NOMO-1 treated with DMSO at 0.1 percent for 48 hours (cell line): ENCODE measurements at regions not wholly inside any gene's neighbourhood (a gene's known extent, or its start where the extent isn't known, plus 50 kb on each side); places are given as distances from the start of the nearest gene placed in this dataset.
"Not testable (repeated sequence)": the region's sequence is repeated elsewhere in the genome, so short reads cannot be mapped to it uniquely, and the experiment has no call there.

Experiments
- DNase-seq: peaks from one replicate; lab custom pipeline; 2025; ENCODE audit not compliant: unreplicated experiment; lab: John Stamatoyannopoulos, UW

DNA sequence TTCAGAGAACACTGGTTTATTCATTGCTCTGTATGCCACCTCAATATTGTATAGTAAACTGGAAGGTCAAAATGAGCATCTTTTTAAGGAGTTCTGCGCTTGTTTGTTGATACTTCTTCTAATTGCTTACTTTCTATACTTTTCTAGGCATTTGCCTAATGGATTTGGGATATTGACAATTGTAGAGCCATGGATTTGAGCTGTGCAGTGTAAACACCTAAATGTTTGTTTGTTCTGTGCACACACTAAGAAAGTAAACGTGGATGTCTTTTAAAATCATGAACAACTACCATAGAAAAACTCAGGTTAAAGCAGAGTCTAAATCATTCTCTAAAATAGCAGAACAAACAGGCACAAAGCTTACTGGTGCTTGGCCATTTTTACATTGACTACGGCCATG, 436.6 kb upstream of the GBE1 start:
- no peak for DNase-seq

DNA sequence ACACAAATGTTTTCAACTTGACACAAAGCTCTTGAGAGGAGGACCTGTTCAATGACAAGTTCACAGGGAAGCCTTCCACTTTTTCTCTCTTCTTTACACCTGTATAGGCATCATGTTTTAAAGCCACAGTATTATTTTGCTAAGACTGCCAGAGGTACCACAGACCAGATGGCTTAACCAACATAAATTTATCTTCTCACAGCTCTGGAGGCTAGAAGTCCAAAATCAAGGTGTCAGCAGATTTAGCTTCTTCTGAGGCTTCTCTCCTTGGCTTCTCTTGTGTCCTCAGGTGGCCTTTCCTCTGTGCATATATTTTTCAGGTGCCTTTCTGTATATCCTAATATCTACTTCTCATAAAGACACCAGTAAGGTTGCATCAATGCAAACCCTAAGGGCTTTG, 435.2 kb upstream of the GBE1 start:
- DNase-seq, result no peak

DNA sequence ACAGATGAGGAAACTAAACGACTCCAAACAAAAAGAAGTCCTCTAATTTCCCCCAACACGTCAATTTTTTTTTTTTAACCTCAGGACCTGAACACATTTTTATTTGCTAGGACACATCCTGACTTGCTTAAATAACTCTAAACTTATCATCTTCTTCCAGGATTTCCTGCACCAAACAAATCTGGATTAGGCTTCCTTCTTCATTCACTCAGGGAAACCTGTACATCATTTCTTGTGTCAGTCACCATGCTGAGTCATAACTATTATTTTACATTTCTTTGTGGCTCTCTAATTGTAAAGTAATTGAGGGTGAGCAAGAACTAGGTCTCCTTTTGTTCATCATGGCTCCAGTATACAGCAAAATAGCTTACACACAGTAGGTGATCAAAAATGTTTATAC, 433.4 kb upstream of the GBE1 start:
- DNase-seq, result no peak

DNA sequence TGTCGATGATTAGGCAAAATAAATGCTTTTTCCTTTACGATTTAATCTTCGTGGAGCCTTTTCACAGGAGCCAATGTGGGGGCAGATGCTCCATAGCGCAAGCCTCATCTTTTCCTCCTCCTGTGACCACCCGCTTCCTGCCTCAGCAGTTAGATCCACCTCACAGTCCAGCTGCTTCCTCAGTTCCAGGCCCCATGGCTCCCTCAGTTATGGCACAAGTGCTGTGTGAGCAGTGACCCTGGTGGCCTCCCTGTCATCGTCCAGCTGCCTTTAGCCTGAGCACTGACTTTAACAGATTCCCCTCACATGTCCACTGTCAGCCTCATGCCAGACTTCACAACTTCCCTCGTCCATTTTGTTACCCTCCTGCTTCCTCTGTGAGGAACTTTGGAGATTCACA, 424.6 kb upstream of the GBE1 start:
- DNase-seq, result no peak

DNA sequence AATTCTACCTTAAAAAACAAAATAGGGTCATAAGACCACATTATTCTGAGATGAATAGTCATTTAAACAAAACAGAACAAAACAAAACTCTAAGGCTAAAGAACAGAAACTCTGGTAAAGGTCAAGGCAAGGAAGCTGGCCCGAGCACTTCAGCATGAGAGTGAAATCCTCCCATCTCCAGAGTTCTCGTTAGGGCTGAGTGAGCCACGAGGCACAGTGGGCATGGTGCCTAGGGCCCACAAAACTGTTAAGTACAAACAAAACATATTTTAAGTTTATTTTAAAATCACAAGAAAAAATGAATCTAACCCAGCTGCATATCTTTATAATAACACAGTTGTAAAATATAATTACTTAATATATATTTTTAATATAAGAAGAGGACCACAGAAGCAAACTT, 417.8 kb upstream of the GBE1 start:
- DNase-seq, result no peak

DNA sequence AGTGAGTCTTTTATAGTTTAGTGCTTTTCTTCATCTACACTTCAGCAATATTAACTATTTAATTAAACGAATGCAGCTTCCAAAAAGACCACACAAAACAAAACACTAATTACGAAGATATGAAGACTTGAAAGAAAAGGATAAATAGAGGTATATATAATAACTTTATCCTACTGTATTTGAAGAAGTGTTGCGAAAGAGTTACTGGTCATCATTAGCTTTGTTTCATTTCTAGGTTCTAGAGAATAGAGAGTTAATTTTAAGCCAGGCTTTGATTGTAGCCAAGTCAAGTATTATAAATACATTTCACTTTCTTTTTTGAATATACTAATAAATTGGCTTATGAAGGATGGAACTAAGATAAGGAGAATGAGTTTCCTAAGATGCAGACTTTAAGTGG, 416.8 kb upstream of the GBE1 start:
- no peak for DNase-seq

DNA sequence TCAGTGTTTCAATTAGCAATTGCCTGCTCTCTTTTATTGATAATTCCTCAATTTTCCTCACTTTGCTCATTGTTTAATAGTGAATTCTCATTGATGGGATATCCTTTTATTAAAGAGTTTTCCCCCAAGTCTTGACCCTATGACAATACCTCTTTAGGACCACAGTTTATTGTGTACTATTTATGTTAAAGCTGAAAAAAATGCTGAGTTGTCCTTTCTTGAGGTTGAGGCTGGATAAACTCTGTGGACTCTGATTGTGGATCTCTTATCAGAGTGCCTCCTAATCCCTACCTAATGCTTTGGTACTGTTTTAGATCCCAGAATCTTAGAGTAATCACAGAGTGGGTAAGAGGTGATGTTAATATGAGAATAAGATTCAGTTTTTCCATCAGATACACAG, 416.3 kb upstream of the GBE1 start:
- DNase-seq, result no peak

DNA sequence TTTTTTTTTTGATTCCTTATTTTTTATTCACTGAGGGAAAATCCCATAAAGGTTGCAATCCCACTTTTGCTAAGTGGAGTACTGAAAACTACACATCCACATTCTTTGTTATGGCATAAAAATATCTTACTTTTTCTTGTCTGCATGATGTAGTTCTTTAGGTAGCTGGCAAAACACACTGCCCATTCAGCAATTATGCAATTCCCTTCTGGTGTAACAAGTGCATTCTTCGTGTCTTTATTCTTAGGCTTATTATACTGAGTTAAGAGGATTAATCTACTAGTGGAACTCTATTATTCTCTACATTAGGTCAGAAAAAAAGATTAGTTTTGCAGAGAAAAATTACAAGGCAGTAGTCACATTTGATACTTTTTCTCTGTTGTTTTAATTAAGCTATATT, 403.8 kb upstream of the GBE1 start:
- no peak for DNase-seq

DNA sequence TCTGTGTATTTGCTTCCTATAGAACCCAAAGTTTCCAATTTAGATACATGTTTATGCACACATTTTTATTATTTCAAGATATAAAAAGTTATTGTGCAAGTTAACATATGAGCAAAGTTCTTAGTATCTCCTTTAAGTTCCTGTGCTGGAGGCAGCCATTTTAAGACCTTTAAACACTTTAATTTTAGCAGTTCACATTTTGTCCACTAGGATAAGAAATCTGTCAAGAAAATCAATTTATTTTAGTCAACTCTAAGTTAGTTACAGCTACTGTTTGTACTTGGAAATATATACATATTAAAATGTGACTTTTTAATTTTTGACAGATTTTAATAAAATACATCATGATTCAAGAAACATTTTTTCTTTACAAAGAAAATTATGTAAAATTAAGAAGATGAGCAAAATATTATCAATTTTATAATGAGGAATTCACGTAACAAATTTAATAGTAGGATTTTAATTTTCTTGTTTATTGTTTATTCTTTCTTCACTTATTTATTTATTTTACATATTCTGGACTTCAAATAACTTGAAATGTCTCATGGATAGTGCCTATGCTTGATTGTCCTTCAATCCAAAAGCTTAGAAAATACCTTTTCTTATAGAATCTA, 402.6 kb upstream of the GBE1 start:
- no peak for DNase-seq

DNA sequence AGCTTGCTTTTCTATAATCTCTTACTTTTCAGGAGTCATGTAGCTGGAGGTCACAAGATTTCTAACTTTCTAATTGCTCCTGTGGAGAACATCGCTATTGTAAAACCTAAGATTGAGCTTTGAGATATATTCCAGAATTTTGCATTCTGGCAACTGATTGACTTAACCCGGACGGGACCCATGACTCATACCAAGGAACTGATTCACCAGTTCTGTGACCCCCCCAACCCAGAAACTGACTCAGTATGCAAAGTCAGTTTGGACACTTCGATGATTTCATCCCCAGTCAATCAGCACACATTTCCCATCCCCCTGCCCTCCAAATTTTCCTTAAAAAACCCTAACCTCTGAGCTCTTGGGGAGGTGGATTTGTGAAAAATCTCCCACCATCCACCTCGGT, 396.5 kb upstream of the GBE1 start:
- no peak for DNase-seq

DNA sequence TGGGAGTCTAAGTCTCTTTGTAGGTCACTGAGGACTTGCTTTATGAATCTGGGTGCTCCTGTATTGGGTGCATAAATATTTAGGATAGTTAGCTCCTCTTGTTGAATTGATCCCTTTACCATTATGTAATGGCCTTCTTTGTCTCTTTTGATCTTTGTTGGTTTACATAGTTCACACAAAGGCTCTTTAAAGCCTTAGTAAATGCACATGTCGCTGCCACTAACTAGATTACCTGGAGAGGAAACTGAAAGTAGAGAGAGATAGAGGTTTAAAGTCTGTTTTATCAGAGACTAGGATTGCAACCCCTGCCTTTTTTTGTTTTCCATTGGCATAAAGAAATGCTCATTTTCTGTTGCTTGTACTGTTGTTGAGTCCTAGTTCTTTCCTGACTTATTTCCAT, 392.4 kb upstream of the GBE1 start:
- not testable (repeated sequence) for DNase-seq

DNA sequence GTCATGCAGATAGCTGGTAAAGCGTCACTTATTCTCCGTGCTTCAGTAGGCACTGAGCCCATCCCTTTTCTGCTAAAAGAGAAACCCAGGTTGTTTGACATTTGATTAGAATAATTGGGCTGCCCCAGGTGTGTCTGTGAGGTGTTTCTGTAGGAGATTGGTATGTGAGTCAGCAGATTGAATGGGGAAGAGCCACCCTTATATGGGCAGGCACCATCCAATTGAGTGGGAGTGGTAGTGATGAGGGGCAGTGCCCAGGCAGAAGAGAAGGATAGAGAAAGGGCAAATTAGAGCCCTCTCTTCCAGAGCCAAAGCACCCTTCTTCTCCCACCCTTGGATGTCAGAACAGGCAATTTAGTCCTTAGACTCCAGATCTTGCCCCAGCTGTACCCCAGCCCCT, 384.3 kb upstream of the GBE1 start:
- no peak for DNase-seq

DNA sequence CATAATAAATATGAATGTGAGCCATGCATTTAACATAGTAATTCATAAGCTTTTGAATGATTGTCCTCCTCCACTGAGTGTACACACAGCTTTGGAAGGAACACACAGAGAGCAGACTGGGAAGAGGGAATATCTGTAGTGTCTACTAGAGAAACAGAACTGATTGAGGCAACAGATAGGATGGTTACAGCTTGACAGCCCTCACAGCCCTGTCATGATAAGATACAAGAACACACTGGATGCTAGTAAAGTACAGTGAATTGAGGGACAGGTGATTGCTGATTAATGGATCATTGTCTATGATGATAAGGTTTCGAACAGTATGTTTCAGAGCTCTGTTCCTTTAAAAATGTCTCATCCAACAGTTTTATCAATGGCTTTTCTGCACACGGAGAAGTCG, 383.4 kb upstream of the GBE1 start:
- DNase-seq, result no peak

DNA sequence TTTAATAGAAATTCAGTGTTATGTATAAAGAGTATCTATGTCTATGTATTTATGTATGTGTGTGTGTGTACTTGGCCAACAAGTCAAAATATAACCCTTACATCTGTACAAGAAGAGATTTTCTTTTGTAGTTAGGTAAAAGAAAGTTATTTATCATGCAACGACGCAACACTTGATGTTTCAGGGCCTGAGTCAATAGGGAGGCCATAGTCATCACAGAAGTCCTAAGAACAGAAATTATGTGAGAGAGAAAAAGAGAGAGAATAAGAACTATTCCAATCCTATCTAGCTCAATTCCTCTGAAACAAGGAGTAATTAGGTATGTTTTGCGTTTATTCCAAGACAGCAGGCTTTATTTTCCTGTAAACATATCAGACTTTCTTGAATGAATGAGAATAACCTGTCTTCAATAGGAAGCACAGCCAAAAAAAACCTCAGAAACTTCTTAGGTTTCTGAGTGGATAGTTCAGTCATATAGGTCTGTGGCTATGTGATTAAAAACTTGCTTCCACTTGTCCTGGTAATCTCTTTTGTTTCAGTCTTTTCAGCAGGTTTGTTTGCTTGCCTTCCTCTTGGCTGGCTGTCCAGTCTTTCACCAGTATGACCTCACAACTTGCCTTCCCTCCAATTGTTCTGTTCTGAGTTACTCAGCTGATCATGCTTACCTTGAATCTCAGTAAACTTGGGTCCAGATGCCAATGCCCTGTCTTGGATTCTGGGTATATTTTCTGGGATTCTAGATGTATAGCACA, 382.4 kb upstream of the GBE1 start:
- DNase-seq, result no peak

DNA sequence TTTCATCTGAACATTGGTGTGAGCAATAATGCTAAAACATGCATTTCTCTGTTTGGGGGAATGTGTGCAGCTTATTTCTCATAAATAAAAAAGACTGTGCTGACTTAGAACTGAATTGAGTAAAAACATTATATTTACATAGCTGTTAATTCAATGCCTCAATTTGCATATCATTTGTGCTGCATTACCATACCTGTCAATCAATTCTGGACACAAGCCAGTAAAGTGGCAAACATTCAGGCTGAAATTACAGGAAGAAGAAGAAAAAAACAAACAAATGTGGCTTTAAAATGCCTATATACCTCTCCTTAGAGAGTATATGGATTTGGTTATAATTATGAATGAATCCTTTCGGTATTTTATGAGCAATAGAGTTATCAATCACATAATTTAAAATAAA, 380.1 kb upstream of the GBE1 start:
- no peak for DNase-seq

DNA sequence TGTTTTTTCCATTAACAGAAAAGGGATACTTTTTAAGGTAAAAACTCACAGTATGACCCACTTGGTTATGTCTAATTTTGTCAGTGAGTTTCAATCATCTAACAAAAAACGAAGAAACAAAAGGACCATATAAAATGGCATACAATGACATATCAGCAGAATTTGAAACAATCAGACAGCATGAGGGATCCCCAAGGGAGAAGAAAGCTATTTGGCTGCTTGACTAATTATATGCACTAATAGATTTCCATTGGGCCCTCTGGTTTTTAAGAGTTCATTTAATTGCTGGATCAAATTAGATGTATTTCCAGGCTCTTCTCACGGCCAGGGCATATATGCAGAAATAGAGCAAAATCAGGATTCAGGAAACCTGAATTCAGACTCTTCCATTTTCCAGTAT, 376.4 kb upstream of the GBE1 start:
- no peak for DNase-seq

DNA sequence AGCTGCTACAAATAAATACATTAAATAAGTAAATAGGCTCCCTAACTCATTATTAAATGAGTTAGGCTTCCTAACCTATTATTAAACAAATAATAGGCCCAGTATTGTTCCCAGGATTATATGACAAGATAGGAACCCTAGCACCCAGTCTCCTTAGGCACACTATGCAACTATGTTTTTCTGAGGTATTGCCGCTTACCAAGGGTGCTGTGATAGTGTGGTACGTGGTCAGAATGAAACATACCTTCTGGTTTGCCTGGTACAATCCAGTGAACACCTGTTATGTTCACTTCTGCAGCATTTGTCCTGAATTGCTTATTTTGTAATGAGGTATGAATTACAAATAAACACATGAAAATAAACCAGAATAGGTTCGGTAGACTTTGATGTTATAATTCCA, 375.6 kb upstream of the GBE1 start:
- DNase-seq, result no peak

DNA sequence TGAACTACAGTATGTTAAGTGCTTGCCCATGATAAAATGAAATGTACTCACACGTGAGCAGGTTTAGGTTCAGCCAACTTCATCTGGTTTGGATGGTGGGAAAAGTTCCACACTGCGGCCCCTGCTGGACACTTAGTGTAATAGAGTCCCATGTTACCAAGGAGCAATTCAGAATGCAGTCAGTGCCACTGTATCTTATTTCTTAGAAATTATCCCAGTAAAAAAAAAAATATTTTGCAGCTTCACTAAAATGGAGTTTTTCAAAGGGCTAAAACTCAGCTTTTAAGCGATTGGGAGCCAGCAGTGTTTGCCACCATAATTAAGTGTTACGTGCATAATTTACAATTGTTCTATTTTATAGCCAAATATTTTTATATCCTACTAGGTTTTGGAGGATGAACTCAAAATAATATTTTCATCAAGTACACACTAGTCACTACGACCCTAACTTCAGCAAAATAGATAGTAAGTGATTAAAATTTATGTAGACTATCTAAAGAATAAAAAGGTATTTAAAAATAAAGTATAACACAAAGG, 371.7 kb upstream of the GBE1 start:
- DNase-seq, result peak; percentile 45

DNA sequence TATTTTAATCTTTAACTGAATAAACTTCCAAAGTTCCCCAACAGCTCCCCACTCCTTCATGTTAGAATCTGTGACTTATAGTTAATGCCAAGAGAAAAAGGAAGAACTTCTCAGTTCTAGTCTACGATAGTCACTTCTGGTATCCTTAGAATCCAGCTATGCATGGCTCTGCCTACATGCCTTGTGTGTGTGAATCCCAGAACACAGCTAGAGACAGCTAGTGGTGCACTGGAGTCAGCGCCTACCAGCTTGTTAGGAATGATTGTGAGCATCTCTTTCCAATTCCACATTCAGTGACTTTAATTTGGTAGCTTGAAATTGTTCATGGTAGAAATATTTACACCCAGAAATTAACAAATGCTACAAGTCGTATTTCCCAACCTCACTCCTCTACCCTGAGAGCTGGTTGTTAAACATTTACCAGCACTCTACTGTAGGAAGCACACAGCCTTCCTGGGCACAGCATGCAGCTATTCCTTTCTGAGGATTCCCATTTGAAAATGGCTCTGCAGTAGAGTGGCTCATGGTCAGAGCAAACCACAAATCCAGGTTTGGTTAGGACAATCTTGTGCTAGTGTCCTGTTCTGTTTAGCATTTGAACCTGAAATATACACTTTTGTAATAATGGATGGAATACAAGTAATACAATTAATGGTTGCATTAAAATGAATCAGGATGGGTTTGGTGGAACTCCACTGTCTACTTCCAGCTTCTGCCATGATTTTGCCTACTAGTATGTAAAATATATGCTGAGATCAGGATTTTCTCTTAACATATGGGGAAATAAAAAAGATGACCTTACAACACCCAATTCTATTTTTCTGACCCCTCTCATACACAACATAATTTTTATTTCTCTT, 371.0 kb upstream of the GBE1 start:
- DNase-seq, result no peak

DNA sequence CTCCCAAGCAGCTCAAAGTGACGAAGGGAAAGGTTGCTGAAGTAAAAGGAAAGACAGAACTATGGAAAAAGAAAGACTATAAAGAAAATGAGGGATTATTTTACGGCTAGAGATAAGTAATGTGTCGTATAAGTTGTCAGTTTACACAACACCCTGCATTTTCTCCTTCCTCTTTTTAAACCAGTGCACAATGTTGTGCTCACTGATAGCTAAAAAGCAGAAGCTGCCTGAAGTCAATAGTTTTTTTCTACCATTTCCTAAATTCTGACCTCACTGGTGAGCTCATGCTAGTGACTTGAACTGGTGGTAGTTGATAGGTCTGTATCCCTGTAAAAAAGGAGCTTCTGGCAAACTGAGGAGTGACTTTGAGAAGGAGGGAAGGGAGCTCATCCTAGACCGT, 368.6 kb upstream of the GBE1 start:
- peak; percentile 93 for DNase-seq

DNA sequence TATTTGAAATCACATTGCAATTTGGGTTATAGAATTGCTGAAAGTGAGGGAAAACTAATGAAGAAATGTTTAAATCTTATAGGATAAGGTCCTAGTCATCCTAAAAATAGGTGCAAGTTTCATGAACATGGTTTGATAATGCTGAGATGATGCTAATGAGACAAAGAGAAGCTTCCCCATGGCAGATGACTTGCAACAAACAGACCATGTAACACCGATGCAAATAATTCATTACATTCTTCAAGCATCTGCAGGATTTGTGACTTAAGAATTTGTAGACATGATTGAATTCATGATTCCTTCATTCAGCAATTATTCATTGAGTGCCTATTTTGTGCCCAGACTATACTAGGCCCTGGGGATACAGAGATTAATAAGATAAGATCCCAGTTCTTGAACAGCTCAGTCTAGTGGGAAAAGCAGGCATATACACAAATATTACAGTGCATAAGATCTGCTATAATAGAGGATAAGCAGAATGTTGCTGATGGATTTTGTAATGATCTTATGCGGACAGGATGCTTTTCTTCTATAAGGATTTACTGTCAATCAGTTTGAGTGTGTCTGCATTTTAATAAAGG, 367.9 kb upstream of the GBE1 start:
- no peak for DNase-seq

DNA sequence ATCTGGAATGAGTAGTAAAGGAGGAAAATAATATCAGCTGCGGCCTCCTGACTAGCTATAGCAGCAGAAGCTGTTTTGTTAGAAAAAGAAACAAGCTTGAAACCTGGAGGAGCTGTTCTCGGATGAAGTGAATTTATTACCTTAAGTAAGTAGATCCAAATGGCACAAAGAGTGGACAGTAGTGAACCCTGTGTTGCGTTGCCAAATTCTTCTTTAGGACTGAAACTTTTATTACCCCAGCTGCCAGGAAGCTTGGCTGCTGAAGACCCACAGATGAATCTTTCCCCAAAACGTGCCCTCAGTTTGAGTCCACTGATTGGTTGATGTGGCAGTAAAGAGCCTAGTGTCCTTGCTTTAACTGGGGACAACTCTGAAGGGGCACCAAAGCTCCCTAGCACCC, 366.8 kb upstream of the GBE1 start:
- DNase-seq, result no peak
